GM13976 (cell line): ENCODE measurements at regions not wholly inside any gene's neighbourhood (a gene's known extent, or its start where the extent isn't known, plus 50 kb on each side); places are given as distances from the start of the nearest gene placed in this dataset.

ENCODE experiments used
- DNase-seq: peaks from one replicate; pipeline ENCODE4 v3.0.0; 2012; ENCODE audit warnings: low spot score
- CTCF ChIP-seq: IDR thresholded peaks from 2 replicates; pipeline ENCODE4 v1.5.1; 2012; ENCODE audit warnings: borderline replicate concordance, mild to moderate bottlenecking; ENCODE audit not compliant: insufficient read depth; ENCODE audit errors: extremely low read depth, missing control alignments, control extremely low read depth
- in situ Hi-C: fragments of 300-500 bp; cut with MboI; formaldehyde crosslinking; loops from one replicate; pipeline ENCODE4 v1.12.0; 2022; ENCODE audit warnings: low sequenced_read_pairs, mixed read lengths, inconsistent platforms; ENCODE audit not compliant: unreplicated experiment

GRCh38 chr3:72675243-72675642, 173.0 kb downstream of the SHQ1 start:
- in situ Hi-C loops, result no loop called here
- no peak for DNase-seq
- TF ChIP-seq CTCF, result no peak

GRCh38 chr3:72673011-72673771, 175.1 kb downstream of the SHQ1 start:
- peak; percentile 19 for TF ChIP-seq CTCF
- in situ Hi-C loops, result loop anchor here (25.0 kb wide), 1 partner anchor 414 kb away; no protein-coding TSS in a partner anchor
- DNase-seq, result peak; percentile 43

GRCh38 chr3:72669224-72669623, 179.0 kb downstream of the SHQ1 start:
- in situ Hi-C loops, result loop anchor here (10.0 to 25.0 kb wide), 2 partner anchors 156 to 418 kb away; no protein-coding TSS in a partner anchor

GRCh38 chr3:72666447-72666755, 181.8 kb downstream of the SHQ1 start:
- in situ Hi-C loops, result loop anchor here (10.0 to 25.0 kb wide), 2 partner anchors 158 to 421 kb away; no protein-coding TSS in a partner anchor
- DNase-seq, result no peak
- TF ChIP-seq CTCF, result no peak

More at GRCh38 chr3:72669224-72669623, 179.0 kb downstream of the SHQ1 start:
- DNase-seq, result no peak
- no peak for TF ChIP-seq CTCF

GRCh38 chr3:72665701-72666446, 182.4 kb downstream of the SHQ1 start:
- peak; percentile 68 for DNase-seq
- TF ChIP-seq CTCF, result peak; percentile 53
- in situ Hi-C loops, result loop anchor here (10.0 to 25.0 kb wide), 2 partner anchors 159 to 421 kb away; no protein-coding TSS in a partner anchor

- TF ChIP-seq CTCF, result no peak
- no peak for DNase-seq
- in situ Hi-C loops, result loop anchor here (10.0 to 25.0 kb wide), 2 partner anchors 160 to 422 kb away; no protein-coding TSS in a partner anchor
Measured at GRCh38 chr3:72665103-72665502, 183.1 kb downstream of the SHQ1 start.
